Spleen (tissue), 7 donors: ENCODE measurements at regions not wholly inside any gene's neighbourhood (a gene's known extent, or its start where the extent isn't known, plus 50 kb on each side); places are given as distances from the start of the nearest gene placed in this dataset.
"Not testable (repeated sequence)": the region's sequence is repeated elsewhere in the genome, so short reads cannot be mapped to it uniquely, and the experiment has no call there.

Source experiments
- POLR2A ChIP-seq, 3 donors: fragments of 450-650 bp; IDR thresholded peaks; one replicate each; pipeline ENCODE4 v1.5.1; 2017; ENCODE audit warnings: antibody characterized with exemption in 3 of 3, mild to moderate bottlenecking in 1 of 3
- POLR2AphosphoS5 ChIP-seq, 3 donors: sonication (generic); formaldehyde crosslinking; IDR thresholded peaks; one replicate each; pipeline ENCODE4 v1.5.1; 2017; ENCODE audit warnings: antibody characterized with exemption in 3 of 3
- TF ChIP-seq, protein P1 (sequence below), 11 experiments: fragments of 200-600 bp in 7 of 11; fragments of 450-650 bp in 4 of 11; sonication (generic) in 4 of 11; IDR thresholded peaks in 8 of 11; conservative IDR thresholded peaks in 3 of 11; 1 replicate in 7 of 11; 2 replicates in 4 of 11; pipeline versions ENCODE4 v1.4.0 to v1.8.0; 2016 to 2021; ENCODE audit warnings: antibody characterized with exemption in 11 of 11, inconsistent platforms in 4 of 11, mild to moderate bottlenecking in 1 of 11
- donor health status: DM: no; HTN: no; CAD: no; lungs with moderate emphysema.
- donor health status: DM: no; HTN: no; CAD: no.
- donor health status: DM: no; HTN: no; CAD: no.

DNA sequence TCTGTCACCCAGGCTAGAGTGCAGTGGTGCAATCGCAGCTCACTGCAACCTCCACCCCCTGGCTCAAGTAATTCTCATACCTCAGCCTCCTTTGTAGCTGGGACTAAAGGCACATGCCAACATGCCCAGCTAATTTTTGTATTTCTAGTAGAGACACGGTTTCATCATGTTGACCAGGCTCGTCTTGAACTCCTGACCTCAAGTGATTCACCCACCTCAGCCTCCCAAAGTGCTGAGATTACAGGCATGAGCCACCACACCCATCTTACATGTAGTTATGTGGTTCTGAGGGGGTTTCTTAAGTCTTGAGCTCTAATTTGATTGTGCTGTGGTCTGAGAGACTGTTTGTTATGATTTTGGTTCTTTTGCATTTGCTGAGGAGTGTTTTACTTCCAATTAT is 57.3 kb upstream of the USP15 start:
- TF ChIP-seq, protein P1, sequence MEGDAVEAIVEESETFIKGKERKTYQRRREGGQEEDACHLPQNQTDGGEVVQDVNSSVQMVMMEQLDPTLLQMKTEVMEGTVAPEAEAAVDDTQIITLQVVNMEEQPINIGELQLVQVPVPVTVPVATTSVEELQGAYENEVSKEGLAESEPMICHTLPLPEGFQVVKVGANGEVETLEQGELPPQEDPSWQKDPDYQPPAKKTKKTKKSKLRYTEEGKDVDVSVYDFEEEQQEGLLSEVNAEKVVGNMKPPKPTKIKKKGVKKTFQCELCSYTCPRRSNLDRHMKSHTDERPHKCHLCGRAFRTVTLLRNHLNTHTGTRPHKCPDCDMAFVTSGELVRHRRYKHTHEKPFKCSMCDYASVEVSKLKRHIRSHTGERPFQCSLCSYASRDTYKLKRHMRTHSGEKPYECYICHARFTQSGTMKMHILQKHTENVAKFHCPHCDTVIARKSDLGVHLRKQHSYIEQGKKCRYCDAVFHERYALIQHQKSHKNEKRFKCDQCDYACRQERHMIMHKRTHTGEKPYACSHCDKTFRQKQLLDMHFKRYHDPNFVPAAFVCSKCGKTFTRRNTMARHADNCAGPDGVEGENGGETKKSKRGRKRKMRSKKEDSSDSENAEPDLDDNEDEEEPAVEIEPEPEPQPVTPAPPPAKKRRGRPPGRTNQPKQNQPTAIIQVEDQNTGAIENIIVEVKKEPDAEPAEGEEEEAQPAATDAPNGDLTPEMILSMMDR (IDR thresholded peaks at IDR 0.05 in 8 of 11, conservative IDR thresholded peaks at IDR 0.05 in 3 of 11) = not testable (repeated sequence)
- not testable (repeated sequence) for TF ChIP-seq POLR2A, POLR2AphosphoS5 (IDR thresholded peaks at IDR 0.05)
